Left kidney (tissue), 1 donor: ENCODE measurements at regions not wholly inside any gene's neighbourhood (a gene's known extent, or its start where the extent isn't known, plus 50 kb on each side); places are given as distances from the start of the nearest gene placed in this dataset.
"Not testable (repeated sequence)": the region's sequence is repeated elsewhere in the genome, so short reads cannot be mapped to it uniquely, and the experiment has no call there.

Experiments
- DNase-seq: peaks from one replicate; pipeline ENCODE4 v3.0.0-alpha.2; 2013

- no peak for DNase-seq
These were observed 84.7 kb upstream of the HMGA2 start for GRCh38 chr12:65739606-65740005.

GRCh38 chr12:65740506-65740872 lies 83.8 kb upstream of the HMGA2 start:
- DNase-seq: no peak

GRCh38 chr12:65740873-65741600 lies 83.2 kb upstream of the HMGA2 start:
- peak; percentile 93 for DNase-seq

- DNase-seq: peak; percentile 69
These were observed 82.6 kb upstream of the HMGA2 start for GRCh38 chr12:65741656-65742017.

- DNase-seq: peak; percentile 78
These were observed 82.0 kb upstream of the HMGA2 start for GRCh38 chr12:65742018-65743010.

GRCh38 chr12:65744236-65744840 lies 79.9 kb upstream of the HMGA2 start:
- DNase-seq: not testable (repeated sequence)

GRCh38 chr12:65747338-65747737 lies 76.9 kb upstream of the HMGA2 start:
- DNase-seq: no peak

- DNase-seq: no peak
These were observed 76.0 kb upstream of the HMGA2 start for GRCh38 chr12:65748332-65748731.

GRCh38 chr12:65754290-65754689 lies 70.0 kb upstream of the HMGA2 start:
- no peak for DNase-seq

GRCh38 chr12:65754744-65755595 lies 69.3 kb upstream of the HMGA2 start:
- DNase-seq: no peak

- DNase-seq: no peak
These were observed 68.7 kb upstream of the HMGA2 start for GRCh38 chr12:65755596-65755978.

- no peak for DNase-seq
These were observed 68.0 kb upstream of the HMGA2 start for GRCh38 chr12:65756267-65756666.

GRCh38 chr12:65756956-65757511 lies 67.2 kb upstream of the HMGA2 start:
- no peak for DNase-seq

GRCh38 chr12:65758401-65758800 lies 65.9 kb upstream of the HMGA2 start:
- no peak for DNase-seq

- DNase-seq: no peak
These were observed 64.5 kb upstream of the HMGA2 start for GRCh38 chr12:65759735-65760134.

GRCh38 chr12:65761301-65761700 lies 63.0 kb upstream of the HMGA2 start:
- DNase-seq: no peak

GRCh38 chr12:65764325-65764724 lies 60.0 kb upstream of the HMGA2 start:
- no peak for DNase-seq

- no peak for DNase-seq
These were observed 58.9 kb upstream of the HMGA2 start for GRCh38 chr12:65765436-65765813.

- DNase-seq: no peak
These were observed 54.4 kb upstream of the HMGA2 start for GRCh38 chr12:65769880-65770279.
